ENCODE measurements at regions not wholly inside any gene's neighbourhood (a gene's known extent, or its start where the extent isn't known, plus 50 kb on each side); places are given as distances from the start of the nearest gene placed in this dataset.

DNA sequence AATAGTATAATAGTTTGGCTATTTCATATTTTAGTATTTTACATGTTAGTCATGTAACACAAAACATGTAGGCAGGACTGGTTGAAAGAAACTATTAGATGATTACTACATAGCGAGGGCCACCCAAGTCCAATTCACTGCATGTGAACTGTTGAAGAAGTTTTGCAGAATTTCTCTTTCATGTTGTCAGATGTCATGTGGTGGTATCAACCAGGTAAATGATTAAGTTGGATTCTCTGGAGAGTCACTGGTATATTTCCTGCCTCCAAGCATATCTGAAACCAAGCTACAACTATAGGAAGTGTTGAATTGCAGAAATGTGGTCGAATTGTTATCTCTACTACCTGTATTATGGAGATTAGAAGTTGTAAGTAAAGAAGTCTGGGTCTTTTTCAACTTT, 137.8 kb upstream of the DPYD start:
- TF ChIP-seq, protein P1, sequence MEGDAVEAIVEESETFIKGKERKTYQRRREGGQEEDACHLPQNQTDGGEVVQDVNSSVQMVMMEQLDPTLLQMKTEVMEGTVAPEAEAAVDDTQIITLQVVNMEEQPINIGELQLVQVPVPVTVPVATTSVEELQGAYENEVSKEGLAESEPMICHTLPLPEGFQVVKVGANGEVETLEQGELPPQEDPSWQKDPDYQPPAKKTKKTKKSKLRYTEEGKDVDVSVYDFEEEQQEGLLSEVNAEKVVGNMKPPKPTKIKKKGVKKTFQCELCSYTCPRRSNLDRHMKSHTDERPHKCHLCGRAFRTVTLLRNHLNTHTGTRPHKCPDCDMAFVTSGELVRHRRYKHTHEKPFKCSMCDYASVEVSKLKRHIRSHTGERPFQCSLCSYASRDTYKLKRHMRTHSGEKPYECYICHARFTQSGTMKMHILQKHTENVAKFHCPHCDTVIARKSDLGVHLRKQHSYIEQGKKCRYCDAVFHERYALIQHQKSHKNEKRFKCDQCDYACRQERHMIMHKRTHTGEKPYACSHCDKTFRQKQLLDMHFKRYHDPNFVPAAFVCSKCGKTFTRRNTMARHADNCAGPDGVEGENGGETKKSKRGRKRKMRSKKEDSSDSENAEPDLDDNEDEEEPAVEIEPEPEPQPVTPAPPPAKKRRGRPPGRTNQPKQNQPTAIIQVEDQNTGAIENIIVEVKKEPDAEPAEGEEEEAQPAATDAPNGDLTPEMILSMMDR (IDR thresholded peaks at IDR 0.05; ENCODE audit: low read depth, low read length, poor library complexity, severe bottlenecking) = no peak
- no peak for TF ChIP-seq EZH2phosphoT487 (IDR thresholded peaks at IDR 0.05; ENCODE audit: borderline replicate concordance, low read length)

Data from DOHH2 (cell line).